ENCODE measurements at regions not wholly inside any gene's neighbourhood (a gene's known extent, or its start where the extent isn't known, plus 50 kb on each side); places are given as distances from the start of the nearest gene placed in this dataset.

GRCh38 chr7:25820432-25821040 lies 331.5 kb upstream of the NFE2L3 start:
- peaks cover 4% of the 10 kb centered on the region for H3K4me1 ChIP-seq

GRCh38 chr7:25821225-25821624 lies 330.8 kb upstream of the NFE2L3 start:
- H2AFZ ChIP-seq, result peak overlapping the region; percentile 40
- no peaks in the 10 kb centered on the region for H3K79me2 ChIP-seq
- no peaks in the 10 kb centered on the region for H3K9me3 ChIP-seq (ENCODE audit: control insufficient read depth, low read length)
- TF ChIP-seq CTCF (IDR thresholded peaks at IDR 0.05), result no peak
- no peak overlapping the region for H3K4me3 ChIP-seq (ENCODE audit: low read depth, low read length)
- H3K4me2 ChIP-seq (ENCODE audit: low read length), result no peak overlapping the region
- H3K4me1 ChIP-seq, result peaks cover 4% of the 10 kb centered on the region
- H3K9ac ChIP-seq, result no peak overlapping the region
- no peak overlapping the region for H3K27ac ChIP-seq
- H3K27me3 ChIP-seq (ENCODE audit: control insufficient read depth, insufficient read depth, low read length), result no peaks in the 10 kb centered on the region
- no peaks in the 10 kb centered on the region for H3K36me3 ChIP-seq (ENCODE audit: control insufficient read depth, insufficient read depth, low read length)

More at GRCh38 chr7:25820432-25821040, 331.5 kb upstream of the NFE2L3 start:
- H3K27me3 ChIP-seq (ENCODE audit: control insufficient read depth, insufficient read depth, low read length), result no peaks in the 10 kb centered on the region
- no peak overlapping the region for H3K4me2 ChIP-seq (ENCODE audit: low read length)
- no peak overlapping the region for H3K27ac ChIP-seq
- H3K79me2 ChIP-seq, result no peaks in the 10 kb centered on the region
- H3K4me3 ChIP-seq (ENCODE audit: low read depth, low read length), result no peak overlapping the region
- H3K36me3 ChIP-seq (ENCODE audit: control insufficient read depth, insufficient read depth, low read length), result no peaks in the 10 kb centered on the region
- peak; percentile 41 for TF ChIP-seq CTCF (IDR thresholded peaks at IDR 0.05)
- H3K9me3 ChIP-seq (ENCODE audit: control insufficient read depth, low read length), result no peaks in the 10 kb centered on the region
- H2AFZ ChIP-seq, result peak overlapping the region; percentile 40
- no peak overlapping the region for H3K9ac ChIP-seq

GRCh38 chr7:25822823-25823222 lies 329.2 kb upstream of the NFE2L3 start:
- H3K27me3 ChIP-seq (ENCODE audit: control insufficient read depth, insufficient read depth, low read length), result no peaks in the 10 kb centered on the region
- H3K27ac ChIP-seq, result no peak overlapping the region
- no peaks in the 10 kb centered on the region for H3K79me2 ChIP-seq
- no peak overlapping the region for H3K4me3 ChIP-seq (ENCODE audit: low read depth, low read length)
- peaks cover 4% of the 10 kb centered on the region for H3K4me1 ChIP-seq
- H3K36me3 ChIP-seq (ENCODE audit: control insufficient read depth, insufficient read depth, low read length), result no peaks in the 10 kb centered on the region
- H3K9ac ChIP-seq, result no peak overlapping the region
- H3K4me2 ChIP-seq (ENCODE audit: low read length), result no peak overlapping the region
- H3K9me3 ChIP-seq (ENCODE audit: control insufficient read depth, low read length), result no peaks in the 10 kb centered on the region
- H2AFZ ChIP-seq, result no peak overlapping the region
- TF ChIP-seq CTCF (IDR thresholded peaks at IDR 0.05), result no peak

- no peak overlapping the region for H3K9ac ChIP-seq
- H3K4me2 ChIP-seq (ENCODE audit: low read length), result no peak overlapping the region
- peaks cover 4% of the 10 kb centered on the region for H3K4me1 ChIP-seq
- no peak for TF ChIP-seq CTCF (IDR thresholded peaks at IDR 0.05)
- H3K27ac ChIP-seq, result no peak overlapping the region
- no peaks in the 10 kb centered on the region for H3K9me3 ChIP-seq (ENCODE audit: control insufficient read depth, low read length)
- no peaks in the 10 kb centered on the region for H3K36me3 ChIP-seq (ENCODE audit: control insufficient read depth, insufficient read depth, low read length)
- no peaks in the 10 kb centered on the region for H3K79me2 ChIP-seq
- H2AFZ ChIP-seq, result no peak overlapping the region
- H3K27me3 ChIP-seq (ENCODE audit: control insufficient read depth, insufficient read depth, low read length), result no peaks in the 10 kb centered on the region
- H3K4me3 ChIP-seq (ENCODE audit: low read depth, low read length), result no peak overlapping the region
These were observed 328.4 kb upstream of the NFE2L3 start for GRCh38 chr7:25823571-25823970.

- Histone ChIP-seq H3K36me3 (ENCODE audit: control insufficient read depth, insufficient read depth, low read length) (no peaks in the 10 kb centered on the region), H2AFZ (no peak overlapping the region), H3K9me3 (ENCODE audit: control insufficient read depth, low read length) (no peaks in the 10 kb centered on the region), H3K27me3 (ENCODE audit: control insufficient read depth, insufficient read depth, low read length) (no peaks in the 10 kb centered on the region), H3K9ac (no peak overlapping the region), H3K27ac (no peak overlapping the region), H3K4me1 (peaks cover 21% of the 10 kb centered on the region), H3K4me2 (ENCODE audit: low read length) (no peak overlapping the region), H3K4me3 (ENCODE audit: low read depth, low read length) (no peak overlapping the region), H3K79me2 (no peaks in the 10 kb centered on the region)
- no peak for TF ChIP-seq CTCF (IDR thresholded peaks at IDR 0.05)
These were observed 323.5 kb upstream of the NFE2L3 start for GRCh38 chr7:25828468-25828867.
